Activated CD4-positive, alpha-beta T cell treated with anti-CD3 and anti-CD28 coated beads, Interleukin-2, amount 50 U/mL, for 24 hours (primary cell): ENCODE measurements at regions not wholly inside any gene's neighbourhood (a gene's known extent, or its start where the extent isn't known, plus 50 kb on each side); places are given as distances from the start of the nearest gene placed in this dataset.

ENCODE experiments used
- DNase-seq, 2 donors: peaks; one replicate each; pipeline ENCODE4 v3.0.0-alpha.2; 2020; ENCODE audit warnings: low read depth in 1 of 2, low spot score in 1 of 2

- no peak for DNase-seq
These were observed 208.7 kb upstream of the IER5L start for GRCh38 chr9:129386812-129387177.

GRCh38 chr9:129385211-129385934 is 207.3 kb upstream of the IER5L start:
- no peak for DNase-seq

- DNase-seq = no peak
These were observed 206.6 kb upstream of the IER5L start for GRCh38 chr9:129384491-129385210.

GRCh38 chr9:129383561-129384490 is 205.8 kb upstream of the IER5L start:
- DNase-seq = peak; percentile 41 to 57

DNA sequence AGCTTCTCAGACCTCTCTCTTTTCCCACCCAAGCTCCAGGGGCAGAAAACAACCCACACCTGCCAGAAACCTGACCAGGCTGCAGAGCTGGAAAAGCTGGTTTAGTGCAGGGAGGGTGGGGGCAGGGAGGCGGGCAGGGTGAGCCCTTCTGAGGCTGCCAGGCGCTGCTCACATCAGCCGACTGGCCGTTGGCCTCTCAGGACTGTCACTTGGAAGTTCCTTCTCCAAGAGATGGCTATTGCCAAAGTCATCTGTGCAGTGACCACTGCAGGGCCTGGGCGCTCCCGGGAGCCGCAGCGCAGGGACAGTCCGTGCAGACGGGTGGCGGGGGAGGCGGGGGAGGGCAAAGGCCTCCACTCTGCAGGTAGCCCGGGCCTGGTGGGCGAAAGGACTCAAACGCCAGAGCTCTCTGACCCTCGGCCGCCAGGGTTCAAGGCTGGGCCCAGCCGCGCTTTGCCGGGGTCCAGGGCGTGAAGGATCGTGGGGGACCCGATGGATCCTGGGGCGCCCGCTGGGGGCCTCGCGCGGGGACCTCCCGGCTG is 205.0 kb upstream of the IER5L start:
- no peak for DNase-seq

- no peak for DNase-seq
These were observed 204.4 kb upstream of the IER5L start for GRCh38 chr9:129382281-129383018.

GRCh38 chr9:129381481-129381957 is 203.5 kb upstream of the IER5L start:
- no peak for DNase-seq

- DNase-seq = no peak
These were observed 202.9 kb upstream of the IER5L start for GRCh38 chr9:129380961-129381401.

DNA sequence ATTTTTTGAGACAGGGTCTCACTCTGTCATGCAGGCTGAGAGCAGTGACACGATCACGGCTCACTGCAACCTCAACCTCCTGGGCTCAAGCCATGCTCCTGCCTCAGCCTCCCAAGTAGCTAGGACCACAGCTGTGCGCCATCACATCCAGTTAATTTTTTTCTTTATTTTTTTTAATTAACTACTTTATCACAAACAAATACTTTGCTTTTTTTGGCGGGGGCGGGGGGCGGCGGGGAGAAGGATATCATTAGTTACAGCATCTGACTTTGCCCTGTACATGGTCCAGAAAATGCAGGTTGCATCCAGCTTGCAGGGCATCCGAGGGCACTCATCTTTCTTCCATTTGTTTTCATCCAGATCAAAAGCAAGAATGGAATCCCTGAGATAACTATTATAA is 201.8 kb upstream of the IER5L start:
- no peak for DNase-seq

GRCh38 chr9:129379181-129379836 is 201.2 kb upstream of the IER5L start:
- DNase-seq = no peak

DNA sequence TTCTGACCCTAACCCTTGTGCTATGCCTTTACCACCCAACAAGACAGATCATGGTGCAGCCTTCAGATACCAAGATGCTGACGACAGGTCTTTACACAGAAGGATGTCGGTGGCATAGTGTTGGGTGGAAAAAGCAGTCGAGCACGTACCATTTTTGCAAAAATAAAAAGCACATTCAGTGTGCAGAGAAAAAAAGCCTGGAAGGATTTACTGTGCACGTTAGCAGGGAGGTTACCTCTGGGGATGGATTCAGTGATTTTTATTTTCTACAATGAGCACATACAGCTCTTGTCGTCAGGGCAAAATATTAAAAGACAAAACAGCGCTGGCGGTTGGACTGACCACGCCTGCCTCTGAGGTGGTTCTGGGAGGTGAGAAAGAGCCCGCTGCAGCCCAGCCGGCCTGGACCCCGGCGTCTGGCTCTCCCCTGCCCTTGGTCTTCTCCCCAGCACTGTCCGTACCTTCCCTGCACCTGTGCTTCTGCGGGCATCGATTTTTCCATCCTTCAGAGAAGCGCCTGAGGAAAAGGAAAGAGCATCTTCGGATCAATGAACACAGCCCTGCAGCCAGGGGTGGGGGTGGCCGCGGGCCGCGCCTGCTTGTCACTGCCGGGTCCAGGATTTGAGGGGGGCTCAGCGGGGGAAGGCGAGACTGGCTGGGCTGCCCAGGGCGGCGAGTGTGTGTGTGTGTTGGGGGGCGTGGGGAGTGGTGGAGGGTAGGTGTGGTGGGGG is 200.0 kb upstream of the IER5L start:
- no peak for DNase-seq

- no peak for DNase-seq
These were observed 199.1 kb upstream of the IER5L start for GRCh38 chr9:129377181-129377580.

DNA sequence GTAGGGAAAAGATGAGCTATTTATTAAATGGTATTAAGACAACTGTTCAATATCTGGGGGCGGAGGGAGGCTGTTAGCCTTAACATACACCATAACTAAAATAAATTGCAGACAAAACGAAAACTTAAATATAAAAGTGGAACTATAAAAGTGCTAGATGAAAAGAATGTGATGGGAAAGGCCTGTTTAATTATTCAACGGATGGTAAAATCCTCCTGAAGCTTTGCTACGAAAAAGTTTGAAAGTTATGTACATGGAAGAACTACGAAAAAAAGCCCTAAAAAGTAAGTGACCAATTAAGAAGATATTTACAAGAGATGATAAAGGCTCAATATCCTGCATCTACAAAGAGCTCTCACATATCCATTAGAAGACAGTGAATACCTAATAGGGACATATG is 197.8 kb upstream of the IER5L start:
- DNase-seq = no peak

DNA sequence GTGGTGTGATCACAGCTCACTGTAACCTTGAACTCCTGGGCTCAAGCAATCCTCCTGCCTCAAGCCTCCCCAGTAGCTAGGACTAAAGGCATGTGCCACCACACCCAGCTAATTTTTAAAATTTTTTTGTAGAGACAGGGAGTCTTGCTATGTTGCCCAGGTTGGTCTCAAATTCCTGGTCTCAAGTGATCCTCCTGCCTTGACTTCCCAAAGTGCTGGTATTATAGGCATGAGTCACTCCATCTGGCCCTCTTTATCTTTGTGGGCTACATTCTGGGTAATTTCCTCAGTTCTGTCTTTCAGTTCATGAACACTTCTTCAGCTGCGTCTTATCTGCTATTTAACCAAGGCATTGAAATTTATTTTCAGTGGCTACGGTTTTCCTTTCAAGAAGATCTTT is 196.6 kb upstream of the IER5L start:
- DNase-seq = no peak

DNA sequence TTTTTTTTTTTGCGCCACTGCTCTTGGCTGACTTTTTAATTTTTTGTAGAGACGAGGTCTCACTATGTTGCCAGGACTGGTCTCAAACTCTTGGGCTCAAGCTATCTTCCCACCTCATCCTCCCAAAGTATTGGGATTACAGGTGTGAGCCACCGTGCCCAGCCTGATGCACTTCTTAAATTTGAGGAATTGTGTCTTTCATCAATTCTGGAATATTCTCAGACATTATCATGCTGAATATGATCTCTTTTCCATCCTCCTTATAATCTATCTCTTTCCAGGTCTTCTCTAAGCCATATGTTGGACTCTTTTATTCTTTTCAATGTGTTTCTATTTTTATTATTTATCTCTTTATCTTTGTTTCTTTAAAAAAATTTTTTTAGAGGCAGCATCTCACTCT is 196.2 kb upstream of the IER5L start:
- DNase-seq = no peak

DNA sequence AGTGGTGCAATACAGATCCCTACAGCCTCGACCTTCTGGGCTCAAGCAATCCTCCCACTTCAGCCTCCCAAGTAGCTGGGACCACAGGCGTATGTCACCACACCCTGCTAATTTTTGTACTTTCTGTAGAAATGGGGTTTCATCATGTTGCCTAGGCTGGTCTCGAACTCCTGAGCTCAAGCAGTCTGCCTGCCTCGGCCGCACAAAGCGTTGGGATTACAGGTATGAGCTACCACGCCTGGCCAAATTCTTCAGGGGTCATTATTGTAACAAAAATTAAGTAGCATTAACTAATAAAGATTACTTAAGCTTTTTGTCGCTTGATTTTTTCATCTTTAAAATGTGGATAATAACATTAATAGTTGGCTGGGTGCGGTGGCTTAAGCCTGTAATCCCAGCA is 195.3 kb upstream of the IER5L start:
- no peak for DNase-seq

DNA sequence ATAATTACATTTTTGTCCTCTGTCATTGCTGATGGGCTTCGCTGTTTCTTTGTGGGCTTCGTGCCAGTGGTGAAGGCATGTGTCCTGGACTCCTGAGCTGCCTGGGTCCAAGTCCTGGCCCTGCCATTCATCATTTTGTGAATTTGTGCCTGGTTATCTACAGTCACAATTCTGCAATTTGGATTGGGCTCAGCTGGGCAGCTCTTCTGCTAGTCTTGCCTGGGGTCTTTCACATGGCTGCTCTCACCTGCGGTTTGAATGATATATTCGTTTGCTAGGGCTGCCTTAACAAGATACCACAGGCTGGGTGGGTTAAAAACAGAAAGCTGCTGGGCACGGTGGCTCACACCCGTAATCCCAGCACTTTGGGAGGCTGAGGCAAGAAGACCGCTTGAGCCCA is 192.7 kb upstream of the IER5L start:
- no peak for DNase-seq

GRCh38 chr9:129368444-129368978 is 190.4 kb upstream of the IER5L start:
- no peak for DNase-seq

DNA sequence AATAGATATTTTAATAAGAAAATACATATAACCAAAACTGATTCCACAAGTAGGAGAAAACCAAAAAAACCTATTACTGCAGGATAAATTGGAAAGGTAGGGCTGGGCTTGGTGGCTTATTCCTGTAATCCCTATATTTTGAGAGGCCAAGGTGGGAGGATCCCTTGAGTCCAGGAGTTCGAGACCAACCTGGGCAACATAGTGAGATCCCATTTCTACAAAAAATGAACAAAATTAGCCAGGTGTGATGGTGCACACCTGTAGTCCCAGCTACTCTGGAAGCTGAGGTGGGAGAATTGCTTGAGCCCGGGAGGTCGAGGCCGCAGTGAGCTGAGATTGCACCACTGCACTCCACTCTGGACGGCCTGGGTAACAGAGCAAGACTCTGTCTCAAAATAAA is 189.2 kb upstream of the IER5L start:
- no peak for DNase-seq
